ENCODE measurements at regions not wholly inside any gene's neighbourhood (a gene's known extent, or its start where the extent isn't known, plus 50 kb on each side); places are given as distances from the start of the nearest gene placed in this dataset.
"Not testable (repeated sequence)": the region's sequence is repeated elsewhere in the genome, so short reads cannot be mapped to it uniquely, and the experiment has no call there.

- DNase-seq (ENCODE audit: extremely low spot score in 2 of 2) = no peak
- Histone ChIP-seq H3K36me3 (no peaks in the 10 kb centered on the region), H3K27ac (no peak overlapping the region), H3K9me3 (no peaks in the 10 kb centered on the region), H3K4me1 (peaks cover 15% of the 10 kb centered on the region), H3K4me3 (no peak overlapping the region), H3K27me3 (no peaks in the 10 kb centered on the region)
- TF ChIP-seq POLR2AphosphoS5 (IDR thresholded peaks at IDR 0.05; ENCODE audit: insufficient read depth in 1 of 2, low read depth in 1 of 2) (no peak), CTCF (IDR thresholded peaks at IDR 0.05) (no peak), POLR2A (IDR thresholded peaks at IDR 0.05) (no peak)
- intact Hi-C loops (cut with DNase I) = no loop called here
Observed at GRCh38 chr13:76289558-76289957, 596.6 kb downstream of the KCTD12 start.

- H3K27ac ChIP-seq = no peak overlapping the region
- peaks cover 15% of the 10 kb centered on the region for H3K4me1 ChIP-seq
Observed at GRCh38 chr13:76286178-76286577, 600.0 kb downstream of the KCTD12 start.

GRCh38 chr13:76285463-76285862, 600.7 kb downstream of the KCTD12 start:
- intact Hi-C loops (cut with DNase I) = no loop called here
- DNase-seq (ENCODE audit: extremely low spot score in 2 of 2) = no peak
- Histone ChIP-seq H3K36me3 (no peaks in the 10 kb centered on the region), H3K4me3 (no peak overlapping the region), H3K9me3 (no peaks in the 10 kb centered on the region), H3K27ac (no peak overlapping the region), H3K4me1 (peaks cover 15% of the 10 kb centered on the region), H3K27me3 (no peaks in the 10 kb centered on the region)
- TF ChIP-seq CTCF (IDR thresholded peaks at IDR 0.05) = no peak
- TF ChIP-seq POLR2AphosphoS5 (IDR thresholded peaks at IDR 0.05; ENCODE audit: insufficient read depth in 1 of 2, low read depth in 1 of 2) = no peak
- TF ChIP-seq POLR2A (IDR thresholded peaks at IDR 0.05) = no peak

More at GRCh38 chr13:76286178-76286577, 600.0 kb downstream of the KCTD12 start:
- DNase-seq (ENCODE audit: extremely low spot score in 2 of 2) = no peak
- TF ChIP-seq POLR2A (IDR thresholded peaks at IDR 0.05) (no peak), POLR2AphosphoS5 (IDR thresholded peaks at IDR 0.05; ENCODE audit: insufficient read depth in 1 of 2, low read depth in 1 of 2) (no peak), CTCF (IDR thresholded peaks at IDR 0.05) (no peak)
- Histone ChIP-seq H3K9me3 (no peaks in the 10 kb centered on the region), H3K36me3 (no peaks in the 10 kb centered on the region), H3K27me3 (no peaks in the 10 kb centered on the region), H3K4me3 (no peak overlapping the region)
- intact Hi-C loops (cut with DNase I) = no loop called here

GRCh38 chr13:76279766-76280165, 606.4 kb downstream of the KCTD12 start:
- DNase-seq (ENCODE audit: extremely low spot score in 2 of 2); H3K36me3 ChIP-seq; H3K4me3 ChIP-seq; H3K27ac ChIP-seq; H3K9me3 ChIP-seq; H3K27me3 ChIP-seq; intact Hi-C loops (cut with DNase I); H3K4me1 ChIP-seq: not testable (repeated sequence)

- H3K27ac ChIP-seq = no peak overlapping the region
- no peak for DNase-seq (ENCODE audit: extremely low spot score in 2 of 2)
- TF ChIP-seq POLR2AphosphoS5 (IDR thresholded peaks at IDR 0.05; ENCODE audit: insufficient read depth in 1 of 2, low read depth in 1 of 2) = no peak
- no peak for TF ChIP-seq CTCF (IDR thresholded peaks at IDR 0.05)
- no peak for TF ChIP-seq POLR2A (IDR thresholded peaks at IDR 0.05)
- H3K36me3 ChIP-seq = no peaks in the 10 kb centered on the region
- H3K27me3 ChIP-seq = no peaks in the 10 kb centered on the region
- no peaks in the 10 kb centered on the region for H3K4me1 ChIP-seq
- H3K9me3 ChIP-seq = no peaks in the 10 kb centered on the region
- no peak overlapping the region for H3K4me3 ChIP-seq
- intact Hi-C loops (cut with DNase I) = no loop called here
Observed at GRCh38 chr13:76271728-76272232, 614.4 kb downstream of the KCTD12 start.

GRCh38 chr13:76268307-76268706, 617.9 kb downstream of the KCTD12 start:
- H3K9me3 ChIP-seq; intact Hi-C loops (cut with DNase I); H3K4me1 ChIP-seq; H3K4me3 ChIP-seq; H3K36me3 ChIP-seq; DNase-seq (ENCODE audit: extremely low spot score in 2 of 2); H3K27ac ChIP-seq; H3K27me3 ChIP-seq: not testable (repeated sequence)
